Naive thymus-derived CD4-positive, alpha-beta T cell (primary cell): ENCODE measurements at regions not wholly inside any gene's neighbourhood (a gene's known extent, or its start where the extent isn't known, plus 50 kb on each side); places are given as distances from the start of the nearest gene placed in this dataset.

Source experiments
- ATAC-seq: fragments of 150-1000 bp; cut with Tn5 transposase; 2 replicates; pipeline ENCODE4 v1.10.0; 2021; ENCODE audit warnings: mild to moderate bottlenecking, moderate library complexity
- CTCF ChIA-PET: fragments of 350-600 bp; sonication (Branson Sonifier 250); formaldehyde crosslinking; loops from one replicate; lab custom pipeline; 2021; ENCODE audit warnings: antibody characterized with exemption; lab: Charles Lee
- POLR2A ChIA-PET: fragments of 350-600 bp; sonication (Branson Sonifier 250); formaldehyde crosslinking; loops from one replicate; lab custom pipeline; 2021; ENCODE audit warnings: antibody characterized with exemption, inconsistent platforms; lab: Charles Lee
- DNase-seq, 9 donors: peaks; one replicate each; pipeline versions ENCODE4 v3.0.0 to v3.0.0-alpha.2; 2020 to 2022; ENCODE audit warnings: mixed read lengths in 1 of 9
- H3K27ac ChIP-seq: one replicate; pipeline ENCODE4 v1.7.0; 2013; ENCODE audit warnings: mild to moderate bottlenecking, low read depth, low read length, moderate library complexity
- H3K27me3 ChIP-seq, 2 donors: one replicate each; pipeline ENCODE4 v1.7.0; 2013; ENCODE audit warnings: low read length in 2 of 2, mild to moderate bottlenecking in 2 of 2, moderate library complexity in 2 of 2; ENCODE audit not compliant: control insufficient read depth in 2 of 2, insufficient read depth in 2 of 2
- H3K36me3 ChIP-seq, 3 experiments: 1 replicate in 2 of 3; 2 replicates in 1 of 3; pipeline ENCODE4 v1.7.0; 2013; ENCODE audit warnings: low read length in 3 of 3, mild to moderate bottlenecking in 3 of 3, moderate library complexity in 1 of 3; ENCODE audit not compliant: insufficient read depth in 3 of 3, control insufficient read depth in 2 of 3
- H3K4me1 ChIP-seq, 2 donors: one replicate each; pipeline ENCODE4 v1.7.0; 2013; ENCODE audit warnings: low read length in 2 of 2, mild to moderate bottlenecking in 2 of 2, moderate library complexity in 1 of 2; ENCODE audit not compliant: control insufficient read depth in 2 of 2, insufficient read depth in 2 of 2
- H3K4me3 ChIP-seq: 2 replicates; pipeline ENCODE4 v1.7.0; 2013; ENCODE audit warnings: mild to moderate bottlenecking, low read length
- H3K9me3 ChIP-seq, 3 experiments: 1 replicate in 2 of 3; 2 replicates in 1 of 3; pipeline ENCODE4 v1.7.0; 2013; ENCODE audit warnings: low read length in 3 of 3; ENCODE audit not compliant: control insufficient read depth in 2 of 3
- H3K27ac Mint-ChIP-seq, 9 donors: one replicate each; pipeline ENCODE4 v1.8.0; 2020 to 2022; ENCODE audit warnings: mixed read lengths in 9 of 9, mild to moderate bottlenecking in 8 of 9, moderate library complexity in 5 of 9, inconsistent platforms in 2 of 9
- H3K27me3 Mint-ChIP-seq, 5 donors: one replicate each; pipeline ENCODE4 v1.8.0; 2021 to 2022; ENCODE audit warnings: mixed read lengths in 5 of 5, mild to moderate bottlenecking in 1 of 5
- H3K36me3 Mint-ChIP-seq, 5 donors: one replicate each; pipeline ENCODE4 v1.8.0; 2020 to 2022; ENCODE audit warnings: mixed read lengths in 5 of 5, mild to moderate bottlenecking in 3 of 5, inconsistent platforms in 1 of 5
- H3K4me1 Mint-ChIP-seq, 7 donors: one replicate each; pipeline ENCODE4 v1.8.0; 2020 to 2022; ENCODE audit warnings: mixed read lengths in 7 of 7, mild to moderate bottlenecking in 3 of 7, inconsistent platforms in 1 of 7
- H3K4me3 Mint-ChIP-seq, 10 donors: one replicate each; pipeline ENCODE4 v1.8.0; 2020 to 2022; ENCODE audit warnings: mild to moderate bottlenecking in 10 of 10, mixed read lengths in 10 of 10, moderate library complexity in 6 of 10, inconsistent platforms in 2 of 10
- H3K9me3 Mint-ChIP-seq, 11 donors: one replicate each; pipeline ENCODE4 v1.8.0; 2020 to 2022; ENCODE audit warnings: mixed read lengths in 11 of 11, mild to moderate bottlenecking in 4 of 11, inconsistent platforms in 1 of 11, moderate library complexity in 1 of 11
- intact Hi-C, 2 donors: fragments of 100-400 bp; cut with micrococcal nuclease; formaldehyde crosslinking; loops; one replicate each; pipeline ENCODE4 v1.15.1; 2023

DNA sequence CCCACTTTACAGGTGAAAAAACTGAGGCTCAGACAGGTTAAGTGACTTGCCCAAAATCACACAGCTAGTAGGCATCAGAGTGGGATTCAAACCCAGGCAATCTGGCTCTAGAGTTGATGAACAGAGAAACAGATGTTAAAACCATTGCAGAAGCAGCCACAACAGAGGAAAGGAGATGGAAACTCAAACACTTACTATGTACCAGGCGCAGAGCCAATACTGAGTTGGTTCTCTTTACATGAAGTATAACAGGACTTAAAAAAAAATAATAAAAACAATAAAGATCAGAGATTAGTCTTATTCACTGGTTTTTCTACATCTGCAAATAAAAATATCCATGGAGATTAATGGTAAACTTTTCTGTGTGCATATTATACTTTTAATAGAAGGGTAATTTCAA is 84.9 kb upstream of the SPATA12 start:
- H3K9me3 Mint-ChIP-seq: no peaks in the 10 kb centered on the region
- no peak overlapping the region for H3K4me3 ChIP-seq
- no peaks in the 10 kb centered on the region for H3K27me3 ChIP-seq
- no peaks in the 10 kb centered on the region for H3K36me3 Mint-ChIP-seq
- H3K4me1 Mint-ChIP-seq: peaks cover 0 to 1% (median under 1%) of the 10 kb centered on the region in 7 donors
- no peak overlapping the region for H3K4me3 Mint-ChIP-seq
- ChIA-PET CTCF (no interaction called here), POLR2A (no interaction called here)
- no peak overlapping the region for H3K27ac Mint-ChIP-seq
- H3K4me1 ChIP-seq: no peaks in the 10 kb centered on the region
- ATAC-seq (no peak), DNase-seq (no peak)
- H3K27ac ChIP-seq: no peak overlapping the region
- H3K27me3 Mint-ChIP-seq: no peaks in the 10 kb centered on the region
- no peaks in the 10 kb centered on the region for H3K36me3 ChIP-seq
- intact Hi-C loops: no loop called here
- H3K9me3 ChIP-seq: no peaks in the 10 kb centered on the region

DNA sequence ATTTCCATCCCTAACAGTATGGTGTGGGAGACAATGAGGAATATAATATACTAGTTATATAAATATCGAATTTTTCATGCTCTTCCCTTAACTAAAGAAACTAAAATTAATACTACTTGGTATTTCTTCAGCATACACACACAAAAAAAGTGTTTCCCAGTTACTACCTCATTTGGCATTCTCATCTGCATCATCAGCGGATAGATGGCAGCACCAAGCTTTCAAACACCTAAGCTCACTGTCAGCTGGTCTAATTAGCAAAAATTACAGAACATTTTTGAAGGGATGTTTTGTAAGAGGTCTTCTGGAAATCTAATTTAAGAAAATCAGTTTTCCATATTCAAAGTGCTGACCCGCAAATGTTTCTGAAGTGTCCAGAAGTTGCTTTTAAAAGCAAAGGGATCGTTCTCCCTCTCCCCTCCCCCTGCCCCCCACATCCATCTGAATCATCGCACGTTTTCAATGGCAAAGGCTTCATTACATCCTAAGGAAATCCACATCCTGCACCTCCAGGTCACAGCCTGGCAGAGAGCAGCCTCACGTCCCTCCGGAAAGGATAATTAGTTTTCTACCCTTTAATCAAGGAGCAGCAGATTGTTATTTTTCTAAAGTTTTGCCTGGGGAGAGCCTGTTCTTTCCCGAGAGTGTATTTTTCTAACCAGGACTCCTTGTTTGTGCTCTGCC is 86.1 kb upstream of the SPATA12 start:
- H3K27me3 Mint-ChIP-seq: no peaks in the 10 kb centered on the region
- Histone ChIP-seq H3K36me3 (no peaks in the 10 kb centered on the region), H3K27me3 (no peaks in the 10 kb centered on the region), H3K4me3 (no peak overlapping the region), H3K4me1 (no peaks in the 10 kb centered on the region), H3K9me3 (no peaks in the 10 kb centered on the region), H3K27ac (no peak overlapping the region)
- no peak for ATAC-seq
- H3K4me1 Mint-ChIP-seq: peaks cover 0 to 11% (median 3%) of the 10 kb centered on the region in 7 donors
- DNase-seq: no peak
- H3K4me3 Mint-ChIP-seq: no peak overlapping the region
- CTCF ChIA-PET: interaction anchor here (0.6 to 1.3 kb wide), 4 partner anchors 115 to 272 kb away, joined by 3 to 6 read pairs (median 4); no protein-coding TSS in a partner anchor
- H3K27ac Mint-ChIP-seq: no peak overlapping the region
- H3K36me3 Mint-ChIP-seq: no peaks in the 10 kb centered on the region
- peaks cover 0 to 1% (median 0%) of the 10 kb centered on the region in 11 donors for H3K9me3 Mint-ChIP-seq
- intact Hi-C loops: no loop called here
- POLR2A ChIA-PET: no interaction called here

DNA sequence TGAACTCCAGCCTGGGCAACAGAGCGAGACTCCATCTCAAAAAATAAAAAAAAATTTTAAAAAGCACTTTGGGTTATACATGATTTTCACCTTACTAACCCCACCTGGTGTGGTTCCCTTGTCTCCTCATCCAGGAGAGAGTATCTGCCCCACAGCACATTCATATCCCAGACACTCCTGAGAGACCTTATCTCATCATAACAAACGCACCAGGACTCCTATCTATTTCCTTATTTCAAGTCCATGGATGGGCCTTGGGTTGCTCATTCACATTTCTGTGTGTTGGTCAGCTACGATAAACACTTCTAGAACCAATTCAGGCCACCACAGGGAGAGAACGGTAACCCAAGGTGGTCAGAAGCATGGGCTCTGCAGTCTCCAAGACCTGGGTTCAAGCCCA is 88.6 kb upstream of the SPATA12 start:
- no peaks in the 10 kb centered on the region for H3K9me3 ChIP-seq
- no peaks in the 10 kb centered on the region for H3K27me3 Mint-ChIP-seq
- H3K4me3 Mint-ChIP-seq: no peak overlapping the region
- peaks cover 0 to 11% (median 3%) of the 10 kb centered on the region in 7 donors for H3K4me1 Mint-ChIP-seq
- H3K36me3 ChIP-seq: no peaks in the 10 kb centered on the region
- no peak overlapping the region for H3K27ac Mint-ChIP-seq
- H3K27me3 ChIP-seq: no peaks in the 10 kb centered on the region
- intact Hi-C loops: no loop called here
- ChIA-PET CTCF (interaction anchor here (0.5 to 0.7 kb wide), 3 partner anchors 112 to 249 kb away, joined by 3 to 6 read pairs (median 4); no protein-coding TSS in a partner anchor), POLR2A (interaction anchor here (1.4 kb wide), 1 partner anchor 15 kb away, joined by 4 read pairs; no protein-coding TSS in a partner anchor)
- peaks cover 0 to 3% (median 0%) of the 10 kb centered on the region in 11 donors for H3K9me3 Mint-ChIP-seq
- no peak overlapping the region for H3K4me3 ChIP-seq
- no peak overlapping the region for H3K27ac ChIP-seq
- no peaks in the 10 kb centered on the region for H3K4me1 ChIP-seq
- H3K36me3 Mint-ChIP-seq: no peaks in the 10 kb centered on the region
- DNase-seq: no peak
- ATAC-seq: no peak

DNA sequence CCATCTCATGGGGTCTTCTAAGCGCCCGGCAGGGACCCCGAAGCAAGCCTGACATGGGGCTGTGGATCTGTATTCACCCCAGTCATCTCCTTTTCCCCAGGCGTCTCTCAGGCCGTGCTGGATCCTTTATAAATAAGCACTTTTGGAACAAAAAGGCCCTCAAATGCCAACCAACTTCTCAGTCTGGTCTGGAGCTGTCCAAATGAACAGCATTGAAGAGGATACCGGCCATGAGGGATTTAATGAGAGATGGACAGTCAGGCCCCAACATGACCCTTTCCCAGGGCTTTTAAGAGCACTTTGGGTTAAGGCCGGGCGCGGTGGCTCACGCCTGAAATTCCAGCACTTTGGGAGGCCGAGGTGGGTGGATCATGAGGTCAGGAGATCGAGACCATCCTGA is 89.2 kb upstream of the SPATA12 start:
- Mint-ChIP-seq H3K27ac (no peak overlapping the region), H3K4me3 (no peak overlapping the region), H3K27me3 (no peaks in the 10 kb centered on the region), H3K9me3 (peaks cover 0 to 3% (median 0%) of the 10 kb centered on the region in 11 donors), H3K4me1 (peaks cover 0 to 11% (median 3%) of the 10 kb centered on the region in 7 donors), H3K36me3 (no peaks in the 10 kb centered on the region)
- Histone ChIP-seq H3K4me3 (no peak overlapping the region), H3K36me3 (no peaks in the 10 kb centered on the region), H3K9me3 (no peaks in the 10 kb centered on the region), H3K27me3 (no peaks in the 10 kb centered on the region), H3K4me1 (no peaks in the 10 kb centered on the region), H3K27ac (no peak overlapping the region)
- CTCF ChIA-PET: interaction anchor here (0.7 to 1.1 kb wide), 2 partner anchors 16 to 112 kb away, joined by 4 to 6 read pairs; no protein-coding TSS in a partner anchor
- POLR2A ChIA-PET: interaction anchor here (1.4 kb wide), 1 partner anchor 16 kb away, joined by 4 read pairs; no protein-coding TSS in a partner anchor
- no peak for DNase-seq
- intact Hi-C loops: no loop called here
- ATAC-seq: no peak

DNA sequence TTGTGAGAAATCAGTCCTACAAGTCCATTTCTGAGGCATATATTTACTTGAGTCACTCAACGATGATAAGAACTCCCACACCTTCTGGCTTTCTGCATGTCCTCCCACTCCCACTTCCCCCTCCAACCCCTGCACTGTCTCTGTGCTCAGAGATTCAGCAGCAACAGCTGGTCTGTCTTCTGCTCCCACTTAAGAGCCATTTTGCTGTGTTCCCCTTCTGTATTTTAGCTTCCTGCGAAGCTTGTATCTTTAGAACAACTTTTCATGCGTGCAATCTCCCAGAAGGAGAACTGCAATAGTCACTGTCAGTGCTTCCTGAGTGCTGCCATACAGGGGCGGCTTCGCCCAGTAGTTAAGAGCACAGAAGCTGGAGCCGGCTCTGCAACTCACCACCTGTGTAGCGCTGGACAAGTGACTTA is 90.0 kb upstream of the SPATA12 start:
- peaks cover 0 to under 1% (median 0%) of the 10 kb centered on the region in 5 donors for H3K36me3 Mint-ChIP-seq
- Histone ChIP-seq H3K4me1 (no peaks in the 10 kb centered on the region), H3K27me3 (no peaks in the 10 kb centered on the region), H3K4me3 (no peak overlapping the region), H3K9me3 (no peaks in the 10 kb centered on the region), H3K36me3 (no peaks in the 10 kb centered on the region), H3K27ac (no peak overlapping the region)
- peak overlapping the region in 1 of 9 donors; percentile 1 for H3K27ac Mint-ChIP-seq
- peaks cover 0 to 11% (median 3%) of the 10 kb centered on the region in 7 donors for H3K4me1 Mint-ChIP-seq
- ChIA-PET CTCF (interaction anchor here (1.0 to 1.1 kb wide), 2 partner anchors 17 to 142 kb away, joined by 4 read pairs; no protein-coding TSS in a partner anchor), POLR2A (interaction anchor here (0.6 kb wide), 1 partner anchor 28 kb away, joined by 3 read pairs; no protein-coding TSS in a partner anchor)
- DNase-seq (no peak), ATAC-seq (peak; percentile 42)
- H3K27me3 Mint-ChIP-seq: no peaks in the 10 kb centered on the region
- H3K9me3 Mint-ChIP-seq: peaks cover 0 to 3% (median under 1%) of the 10 kb centered on the region in 11 donors
- no peak overlapping the region for H3K4me3 Mint-ChIP-seq
- intact Hi-C loops: no loop called here

DNA sequence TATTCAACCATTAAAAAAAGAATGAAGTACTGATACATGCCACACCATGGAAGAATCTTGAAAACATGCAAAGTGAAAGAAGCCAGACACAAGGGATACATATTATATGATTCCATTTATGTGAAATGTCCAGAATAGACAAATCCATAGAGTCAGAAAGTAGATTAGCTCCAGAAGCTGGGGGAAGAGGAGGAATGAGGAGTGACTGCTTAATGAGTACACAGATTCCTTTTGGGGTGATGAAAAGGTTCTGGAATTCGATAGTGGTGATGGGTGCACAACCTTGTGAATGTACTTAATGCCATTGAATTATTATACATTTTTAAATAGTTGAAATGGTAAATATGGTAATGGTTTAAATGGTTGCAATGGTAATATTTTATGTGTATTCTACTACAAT is 90.6 kb upstream of the SPATA12 start:
- H3K9me3 Mint-ChIP-seq: peaks cover 0 to 7% (median 3%) of the 10 kb centered on the region in 11 donors
- ATAC-seq (no peak), DNase-seq (no peak)
- Histone ChIP-seq H3K36me3 (no peaks in the 10 kb centered on the region), H3K4me3 (no peak overlapping the region), H3K27ac (no peak overlapping the region), H3K27me3 (no peaks in the 10 kb centered on the region), H3K9me3 (no peaks in the 10 kb centered on the region), H3K4me1 (no peaks in the 10 kb centered on the region)
- H3K4me3 Mint-ChIP-seq: no peak overlapping the region
- peaks cover 0 to 4% (median 0%) of the 10 kb centered on the region in 5 donors for H3K36me3 Mint-ChIP-seq
- ChIA-PET CTCF (interaction anchor here (1.0 to 1.1 kb wide), 2 partner anchors 18 to 141 kb away, joined by 4 read pairs; no protein-coding TSS in a partner anchor), POLR2A (interaction anchor here (0.6 kb wide), 1 partner anchor 27 kb away, joined by 3 read pairs; no protein-coding TSS in a partner anchor)
- no peak overlapping the region for H3K27ac Mint-ChIP-seq
- H3K27me3 Mint-ChIP-seq: no peaks in the 10 kb centered on the region
- H3K4me1 Mint-ChIP-seq: peaks cover 0 to 11% (median 3%) of the 10 kb centered on the region in 7 donors
- intact Hi-C loops: no loop called here
